ENCODE measurements at regions not wholly inside any gene's neighbourhood (a gene's known extent, or its start where the extent isn't known, plus 50 kb on each side); places are given as distances from the start of the nearest gene placed in this dataset.

- no CpG with 5 or more reads among the region's 2 CpGs for WGBS (ENCODE audit: insufficient coverage)
- H3K4me2 ChIP-seq (replicated peaks; ENCODE audit: extremely low read depth, low read length, poor library complexity, severe bottlenecking), result no peak overlapping the region
- peaks cover 4% of the 10 kb centered on the region for H3K4me1 Mint-ChIP-seq
- H3K27me3 ChIP-seq (ENCODE audit: control insufficient read depth in 2 of 2, insufficient read depth in 2 of 2, low read length in 2 of 2), result no peaks in the 10 kb centered on the region
- H3K79me2 ChIP-seq (ENCODE audit: insufficient read depth, low read length), result no peaks in the 10 kb centered on the region
- H3K27ac Mint-ChIP-seq, result no peak overlapping the region
- no peaks in the 10 kb centered on the region for H3K4me1 ChIP-seq (ENCODE audit: control insufficient read depth in 1 of 2, insufficient read depth in 2 of 2, low read length in 2 of 2)
- peaks cover 6 to 7% (median 7%) of the 10 kb centered on the region in 3 donors for H3K27me3 Mint-ChIP-seq (ENCODE audit: low read depth in 3 of 3)
- no peaks in the 10 kb centered on the region for H3K9me3 ChIP-seq (replicated peaks in 1 of 2; ENCODE audit: control insufficient read depth in 1 of 2, insufficient read depth in 1 of 2, low read length in 2 of 2)
- H3K36me3 ChIP-seq (replicated peaks in 1 of 2; ENCODE audit: control insufficient read depth in 1 of 2, insufficient read depth in 2 of 2, low read length in 2 of 2), result no peaks in the 10 kb centered on the region
- no peak for TF ChIP-seq CTCF (IDR thresholded peaks at IDR 0.05)
- H3K27ac ChIP-seq (ENCODE audit: low read depth in 1 of 2, low read length in 2 of 2), result no peak overlapping the region
- DNase-seq, result no peak
- H2AFZ ChIP-seq (ENCODE audit: insufficient read depth, low read depth, low read length, poor library complexity, severe bottlenecking), result no peak overlapping the region
- H3K4me3 Mint-ChIP-seq, result no peak overlapping the region
- no peak overlapping the region for H3K4me3 ChIP-seq (replicated peaks in 1 of 3; ENCODE audit: low read depth in 2 of 3, low read length in 3 of 3)
- no peaks in the 10 kb centered on the region for H3K36me3 Mint-ChIP-seq
- no peak overlapping the region for H3K9ac ChIP-seq (ENCODE audit: insufficient read depth, low read length, poor library complexity, severe bottlenecking)
- intact Hi-C loops (cut with micrococcal nuclease), result no loop called here
- H3K9me3 Mint-ChIP-seq, result peaks cover 0 to 3% (median 0%) of the 10 kb centered on the region in 7 donors
- H4K20me1 ChIP-seq (ENCODE audit: insufficient read depth, low read length), result no peaks in the 10 kb centered on the region
Measured at GRCh38 chr11:112731538-112731937, 229.7 kb upstream of the NCAM1 start.

- Mint-ChIP-seq H3K4me3 (no peak overlapping the region), H3K4me1 (peaks cover 4% of the 10 kb centered on the region), H3K27ac (no peak overlapping the region), H3K9me3 (peaks cover 0 to 3% (median 0%) of the 10 kb centered on the region in 7 donors), H3K36me3 (no peaks in the 10 kb centered on the region), H3K27me3 (ENCODE audit: low read depth in 3 of 3) (peaks cover 6 to 7% (median 6%) of the 10 kb centered on the region in 3 donors)
- no peak for DNase-seq
- intact Hi-C loops (cut with micrococcal nuclease), result no loop called here
- no peaks in the 10 kb centered on the region for H3K4me1 ChIP-seq (ENCODE audit: control insufficient read depth in 1 of 2, insufficient read depth in 2 of 2, low read length in 2 of 2)
- H3K36me3 ChIP-seq (replicated peaks in 1 of 2; ENCODE audit: control insufficient read depth in 1 of 2, insufficient read depth in 2 of 2, low read length in 2 of 2), result no peaks in the 10 kb centered on the region
- H3K9me3 ChIP-seq (replicated peaks in 1 of 2; ENCODE audit: control insufficient read depth in 1 of 2, insufficient read depth in 1 of 2, low read length in 2 of 2), result no peaks in the 10 kb centered on the region
- no peaks in the 10 kb centered on the region for H3K79me2 ChIP-seq (ENCODE audit: insufficient read depth, low read length)
- TF ChIP-seq CTCF (IDR thresholded peaks at IDR 0.05), result no peak
- no peak overlapping the region for H3K27ac ChIP-seq (ENCODE audit: low read depth in 1 of 2, low read length in 2 of 2)
- H3K4me2 ChIP-seq (replicated peaks; ENCODE audit: extremely low read depth, low read length, poor library complexity, severe bottlenecking), result no peak overlapping the region
- H4K20me1 ChIP-seq (ENCODE audit: insufficient read depth, low read length), result no peaks in the 10 kb centered on the region
- no peak overlapping the region for H2AFZ ChIP-seq (ENCODE audit: insufficient read depth, low read depth, low read length, poor library complexity, severe bottlenecking)
- WGBS (ENCODE audit: insufficient coverage), result 68% methylated on average over 4 of the region's 4 CpGs
- H3K4me3 ChIP-seq (replicated peaks in 1 of 3; ENCODE audit: low read depth in 2 of 3, low read length in 3 of 3), result no peak overlapping the region
- no peaks in the 10 kb centered on the region for H3K27me3 ChIP-seq (ENCODE audit: control insufficient read depth in 2 of 2, insufficient read depth in 2 of 2, low read length in 2 of 2)
- H3K9ac ChIP-seq (ENCODE audit: insufficient read depth, low read length, poor library complexity, severe bottlenecking), result no peak overlapping the region
Measured at GRCh38 chr11:112732031-112732430, 229.2 kb upstream of the NCAM1 start.
